Mesothelial cell of epicardium (in vitro differentiated cells): ENCODE measurements at regions not wholly inside any gene's neighbourhood (a gene's known extent, or its start where the extent isn't known, plus 50 kb on each side); places are given as distances from the start of the nearest gene placed in this dataset.

ENCODE experiments used
- DNase-seq, 2 experiments: peaks; one replicate each; pipeline ENCODE4 v3.0.0; 2021; ENCODE audit warnings: low spot score in 2 of 2; ENCODE audit not compliant: unreplicated experiment in 2 of 2
- H3K27ac Mint-ChIP-seq: 2 replicates; pipeline ENCODE4 v1.8.0; 2021; ENCODE audit warnings: mixed read lengths
- H3K27me3 Mint-ChIP-seq: 2 replicates; pipeline ENCODE4 v1.8.0; 2021; ENCODE audit warnings: low read depth, mixed read lengths
- H3K36me3 Mint-ChIP-seq: 2 replicates; pipeline ENCODE4 v1.8.0; 2021; ENCODE audit warnings: mixed read lengths
- H3K4me1 Mint-ChIP-seq: 2 replicates; pipeline ENCODE4 v1.8.0; 2021; ENCODE audit warnings: mixed read lengths
- H3K4me3 Mint-ChIP-seq: 2 replicates; pipeline ENCODE4 v1.8.0; 2021; ENCODE audit warnings: mild to moderate bottlenecking, moderate library complexity, mixed read lengths
- H3K9me3 Mint-ChIP-seq: 2 replicates; pipeline ENCODE4 v1.8.0; 2021; ENCODE audit warnings: mixed read lengths
- TF ChIP-seq, protein P1 (sequence below): fragments of 200-600 bp; sonication (generic); IDR thresholded peaks from one replicate; pipeline ENCODE4 v1.5.0; 2021; ENCODE audit warnings: antibody characterized with exemption; ENCODE audit not compliant: unreplicated experiment

DNA sequence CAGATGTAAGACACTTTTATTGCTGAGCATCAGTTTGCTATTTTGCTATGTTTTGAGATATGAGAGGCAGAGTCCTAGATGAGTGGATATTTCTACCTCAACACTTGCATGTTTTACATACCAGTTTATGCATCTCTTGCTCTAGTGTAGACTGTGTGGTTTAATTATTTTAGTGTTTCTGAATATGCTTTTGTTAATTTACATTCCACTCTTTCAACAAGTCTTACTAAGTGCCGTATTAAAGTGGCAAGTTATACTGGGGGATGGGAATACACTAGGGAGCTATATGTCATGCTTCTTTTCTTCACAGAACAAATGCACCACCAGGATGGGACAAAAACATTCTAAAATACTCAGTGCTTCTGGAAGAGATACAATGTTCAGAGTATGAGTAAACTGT is 507.7 kb upstream of the PRMT6 start:
- Mint-ChIP-seq H3K27ac (no peak overlapping the region), H3K36me3 (no peaks in the 10 kb centered on the region)
- TF ChIP-seq, protein P1, sequence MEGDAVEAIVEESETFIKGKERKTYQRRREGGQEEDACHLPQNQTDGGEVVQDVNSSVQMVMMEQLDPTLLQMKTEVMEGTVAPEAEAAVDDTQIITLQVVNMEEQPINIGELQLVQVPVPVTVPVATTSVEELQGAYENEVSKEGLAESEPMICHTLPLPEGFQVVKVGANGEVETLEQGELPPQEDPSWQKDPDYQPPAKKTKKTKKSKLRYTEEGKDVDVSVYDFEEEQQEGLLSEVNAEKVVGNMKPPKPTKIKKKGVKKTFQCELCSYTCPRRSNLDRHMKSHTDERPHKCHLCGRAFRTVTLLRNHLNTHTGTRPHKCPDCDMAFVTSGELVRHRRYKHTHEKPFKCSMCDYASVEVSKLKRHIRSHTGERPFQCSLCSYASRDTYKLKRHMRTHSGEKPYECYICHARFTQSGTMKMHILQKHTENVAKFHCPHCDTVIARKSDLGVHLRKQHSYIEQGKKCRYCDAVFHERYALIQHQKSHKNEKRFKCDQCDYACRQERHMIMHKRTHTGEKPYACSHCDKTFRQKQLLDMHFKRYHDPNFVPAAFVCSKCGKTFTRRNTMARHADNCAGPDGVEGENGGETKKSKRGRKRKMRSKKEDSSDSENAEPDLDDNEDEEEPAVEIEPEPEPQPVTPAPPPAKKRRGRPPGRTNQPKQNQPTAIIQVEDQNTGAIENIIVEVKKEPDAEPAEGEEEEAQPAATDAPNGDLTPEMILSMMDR, result no peak

DNA sequence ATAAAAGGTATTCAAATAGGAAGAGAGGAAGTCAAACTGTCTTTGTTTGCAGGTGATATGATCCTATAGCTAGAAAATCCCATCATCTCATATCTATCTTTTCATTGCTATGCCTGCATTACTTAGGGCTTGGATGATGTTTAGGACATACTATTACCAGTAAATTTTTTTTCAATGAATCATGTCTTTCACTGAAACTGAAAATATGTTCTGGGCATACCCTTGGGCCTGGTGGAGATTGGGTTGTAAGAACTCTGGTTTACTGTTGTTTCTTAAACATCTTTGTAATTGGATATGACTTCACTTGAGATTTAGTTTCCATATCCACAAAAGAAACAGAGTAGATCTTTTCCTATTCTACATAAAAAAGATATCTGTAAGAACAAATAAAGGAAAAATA is 502.2 kb upstream of the PRMT6 start:
- Mint-ChIP-seq H3K9me3 (peaks cover 24% of the 10 kb centered on the region), H3K27me3 (no peaks in the 10 kb centered on the region), H3K36me3 (no peaks in the 10 kb centered on the region), H3K27ac (no peak overlapping the region), H3K4me1 (no peaks in the 10 kb centered on the region), H3K4me3 (no peak overlapping the region)
- DNase-seq, result no peak
- TF ChIP-seq, protein P1, result no peak

More for the DNA sequence above, 507.7 kb upstream of the PRMT6 start:
- no peak for DNase-seq
- Mint-ChIP-seq H3K27me3 (no peaks in the 10 kb centered on the region), H3K4me1 (no peaks in the 10 kb centered on the region), H3K4me3 (no peak overlapping the region), H3K9me3 (peaks cover 4% of the 10 kb centered on the region)

DNA sequence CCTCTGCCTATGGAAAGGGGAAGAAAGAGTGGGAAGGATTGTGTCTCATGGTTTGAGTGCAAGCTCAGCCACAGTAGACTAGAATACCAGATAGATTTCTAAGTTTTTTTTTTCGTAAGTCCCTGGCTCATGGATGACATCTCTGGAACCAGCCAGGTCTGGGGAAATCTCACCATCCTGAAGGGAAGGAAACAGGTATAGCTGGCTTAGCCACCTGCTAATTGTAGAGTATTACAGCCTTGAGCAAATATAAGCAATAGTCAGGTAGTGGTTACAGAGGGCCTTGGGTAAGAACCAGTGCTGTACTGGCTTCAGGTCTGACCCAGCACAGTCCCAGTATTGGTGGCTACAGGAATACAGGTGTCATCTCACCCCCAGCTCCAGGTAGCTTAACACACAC is 500.9 kb upstream of the PRMT6 start:
- Mint-ChIP-seq H3K9me3 (peaks cover 31% of the 10 kb centered on the region), H3K4me1 (no peaks in the 10 kb centered on the region), H3K27me3 (no peaks in the 10 kb centered on the region), H3K4me3 (no peak overlapping the region), H3K27ac (no peak overlapping the region), H3K36me3 (no peaks in the 10 kb centered on the region)
- no peak for DNase-seq
- TF ChIP-seq, protein P1, result no peak

DNA sequence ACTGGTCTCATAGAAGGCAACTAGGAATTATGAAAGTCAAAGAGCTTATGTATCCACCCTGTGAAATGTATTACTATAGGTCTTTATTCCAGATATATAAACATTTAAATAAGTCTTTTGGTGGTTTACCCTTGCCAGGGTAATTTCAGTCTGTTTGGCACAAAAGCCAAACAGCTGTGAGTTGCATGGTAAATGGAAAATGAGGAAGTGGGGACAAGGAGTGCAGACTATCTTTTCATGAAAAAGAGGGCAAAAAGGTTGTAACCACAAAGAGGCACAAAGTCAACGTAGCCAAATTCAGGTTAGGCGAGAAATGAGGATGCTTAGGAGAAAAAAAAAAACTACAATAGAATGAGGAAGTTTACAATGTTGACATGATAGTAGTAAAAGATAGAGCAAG is 492.3 kb upstream of the PRMT6 start:
- Mint-ChIP-seq H3K9me3 (peaks cover 9% of the 10 kb centered on the region), H3K27ac (no peak overlapping the region)

DNA sequence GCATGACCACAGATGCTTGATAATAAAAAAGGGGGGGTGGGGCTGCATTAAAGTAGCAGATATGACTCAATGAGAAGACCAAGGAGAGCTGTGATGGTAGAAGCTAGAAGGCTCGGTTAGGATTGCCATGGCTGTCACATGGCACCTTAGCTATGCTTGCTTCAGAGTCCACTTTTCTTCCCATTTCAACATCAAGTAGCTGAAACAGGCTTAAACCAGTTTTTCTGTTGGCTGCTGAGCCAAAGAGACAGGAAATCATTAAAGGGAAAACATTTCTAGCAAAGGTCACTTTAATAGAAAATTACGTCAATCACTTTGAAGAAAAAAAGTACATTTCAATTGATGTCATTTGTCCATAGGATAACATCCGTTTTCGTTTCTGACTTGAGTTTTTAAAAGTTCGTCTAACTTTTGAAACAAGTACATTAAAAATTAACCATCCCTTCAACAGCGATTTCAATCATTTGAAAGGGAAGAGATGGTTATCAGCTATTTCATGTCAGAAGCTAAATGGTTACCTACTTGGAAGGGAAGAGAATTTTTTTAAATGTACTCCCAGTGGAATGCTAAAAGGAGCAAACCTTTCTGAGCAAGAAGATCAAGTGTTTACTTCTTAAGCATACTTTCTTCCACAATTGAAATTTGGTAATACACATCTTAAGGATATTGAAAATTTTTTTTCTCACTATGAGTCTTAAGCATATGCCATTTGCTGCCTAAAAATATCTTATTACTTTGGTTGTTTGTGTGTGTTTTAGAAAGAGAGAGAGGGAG is 488.1 kb upstream of the PRMT6 start:
- DNase-seq, result no peak
- H3K9me3 Mint-ChIP-seq, result no peaks in the 10 kb centered on the region
- TF ChIP-seq, protein P1, result no peak
- no peaks in the 10 kb centered on the region for H3K27me3 Mint-ChIP-seq
- no peak overlapping the region for H3K4me3 Mint-ChIP-seq
- no peak overlapping the region for H3K27ac Mint-ChIP-seq
- no peaks in the 10 kb centered on the region for H3K36me3 Mint-ChIP-seq
- peaks cover 13% of the 10 kb centered on the region for H3K4me1 Mint-ChIP-seq

More for the DNA sequence above, 492.3 kb upstream of the PRMT6 start:
- Mint-ChIP-seq H3K27me3 (peaks cover 1% of the 10 kb centered on the region), H3K4me1 (peaks cover 13% of the 10 kb centered on the region), H3K36me3 (no peaks in the 10 kb centered on the region), H3K4me3 (no peak overlapping the region)
- no peak for DNase-seq
- TF ChIP-seq, protein P1, result no peak

DNA sequence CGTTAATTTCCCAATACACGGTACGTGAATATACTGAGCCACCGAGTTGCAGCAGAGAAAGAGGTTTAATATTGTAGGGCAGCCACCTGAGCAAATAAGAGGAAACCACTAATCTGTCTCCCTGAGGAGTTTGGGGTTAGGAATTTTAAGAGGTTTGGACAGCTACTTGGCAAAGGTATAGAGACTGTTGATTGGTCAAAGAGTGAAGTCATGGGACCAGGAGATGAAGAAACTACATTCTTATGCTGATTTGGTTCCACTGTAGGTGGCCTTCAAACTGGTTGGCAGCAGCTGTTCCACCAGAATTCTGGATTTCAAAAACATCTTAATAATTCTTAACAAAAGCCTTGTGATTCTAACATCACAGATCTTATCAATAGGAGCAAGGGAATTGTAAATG is 485.4 kb upstream of the PRMT6 start:
- Mint-ChIP-seq H3K4me3 (no peak overlapping the region), H3K27me3 (no peaks in the 10 kb centered on the region), H3K36me3 (no peaks in the 10 kb centered on the region), H3K9me3 (no peaks in the 10 kb centered on the region), H3K4me1 (peaks cover 13% of the 10 kb centered on the region), H3K27ac (no peak overlapping the region)
- DNase-seq, result no peak
- TF ChIP-seq, protein P1, result no peak
